H1 (cell line): ENCODE measurements at regions not wholly inside any gene's neighbourhood (a gene's known extent, or its start where the extent isn't known, plus 50 kb on each side); places are given as distances from the start of the nearest gene placed in this dataset.

Experiments used
- CTCF ChIA-PET: fragments of 300-600 bp; sonication (Branson Sonifier 250); formaldehyde crosslinking; loops from one replicate; lab custom pipeline; 2021; ENCODE audit not compliant: partially characterized antibody; lab: Charles Lee
- POLR2A ChIA-PET: fragments of 300-600 bp; sonication (Branson Sonifier 250); formaldehyde crosslinking; loops from one replicate; lab custom pipeline; 2021; ENCODE audit warnings: inconsistent platforms; ENCODE audit not compliant: partially characterized antibody; lab: Charles Lee
- DNase-seq, 2 experiments: peaks; one replicate each; pipeline versions ENCODE4 v3.0.0 to v3.0.0-alpha.2; 2010 to 2022; ENCODE audit warnings: low spot score in 2 of 2, low read depth in 1 of 2, mixed read lengths in 1 of 2
- FAIRE-seq: peaks from 2 replicates; lab custom pipeline; 2011; peaks lifted over from hg19 to GRCh38; lab: Jason Lieb, UNC
- H2AFZ ChIP-seq: 2 replicates; pipeline ENCODE4 v1.8.1; 2012; ENCODE audit warnings: low read length, inconsistent platforms
- H2AK5ac ChIP-seq: 2 replicates; pipeline ENCODE4 v1.6.1; 2013; ENCODE audit warnings: low read depth, low read length
- H2BK120ac ChIP-seq: replicated peaks from 2 replicates; pipeline ENCODE3; 2013; ENCODE audit warnings: low read depth, low read length, inconsistent platforms
- H2BK12ac ChIP-seq: 2 replicates; pipeline ENCODE4 v1.6.1; 2013; ENCODE audit warnings: low read depth, low read length
- H2BK15ac ChIP-seq: 2 replicates; pipeline ENCODE4 v1.6.1; 2013; ENCODE audit warnings: low read length
- H2BK20ac ChIP-seq: 2 replicates; pipeline ENCODE4 v1.6.1; 2013; ENCODE audit warnings: low read length
- H2BK5ac ChIP-seq: 2 replicates; pipeline ENCODE4 v1.6.1; 2013; ENCODE audit warnings: low read depth, low read length
- H3K14ac ChIP-seq: 2 replicates; pipeline ENCODE4 v1.6.1; 2013; ENCODE audit warnings: inconsistent platforms; ENCODE audit not compliant: insufficient read length
- H3K18ac ChIP-seq: 2 replicates; pipeline ENCODE4 v1.6.1; 2013; ENCODE audit warnings: low read length; ENCODE audit errors: extremely low read depth
- H3K23ac ChIP-seq: 2 replicates; pipeline ENCODE4 v1.6.1; 2013; ENCODE audit warnings: inconsistent platforms; ENCODE audit not compliant: insufficient read length
- H3K23me2 ChIP-seq: 2 replicates; pipeline ENCODE4 v1.6.1; 2013; ENCODE audit warnings: low read depth, low read length
- H3K27ac ChIP-seq: 2 replicates; pipeline ENCODE4 v1.6.1; 2011; ENCODE audit warnings: low read depth, low read length, inconsistent platforms
- H3K27me3 ChIP-seq, 4 experiments: replicated peaks in 1 of 4; 1 replicate in 1 of 4; 2 replicates in 3 of 4; pipeline versions ENCODE4 v1.6.1 to v1.8.1; 2011 to 2013; ENCODE audit warnings: low read length in 3 of 4, mild to moderate bottlenecking in 3 of 4, inconsistent platforms in 2 of 4, mixed read lengths in 2 of 4, moderate library complexity in 1 of 4; ENCODE audit not compliant: control insufficient read depth in 3 of 4, insufficient read depth in 3 of 4; ENCODE audit errors: extremely low read depth in 1 of 4
- H3K36me3 ChIP-seq, 4 experiments: 2 replicates each; pipeline versions ENCODE4 v1.6.1 to v1.8.1; 2011 to 2013; ENCODE audit warnings: mild to moderate bottlenecking in 4 of 4, low read length in 3 of 4, moderate library complexity in 2 of 4, control low read depth in 1 of 4, inconsistent platforms in 1 of 4; ENCODE audit not compliant: insufficient read depth in 4 of 4, control insufficient read depth in 2 of 4
- H3K4ac ChIP-seq: replicated peaks from 2 replicates; pipeline ENCODE3; 2013; ENCODE audit warnings: low read length, low read depth, mixed read lengths, inconsistent platforms; ENCODE audit not compliant: insufficient read length
- H3K4me1 ChIP-seq, 4 experiments: replicated peaks in 1 of 4; 1 replicate in 1 of 4; 2 replicates in 3 of 4; pipeline versions ENCODE4 v1.6.1 to v1.8.1; 2011 to 2013; ENCODE audit warnings: low read length in 3 of 4, inconsistent platforms in 2 of 4, mixed read lengths in 1 of 4; ENCODE audit not compliant: insufficient read depth in 4 of 4, control insufficient read depth in 3 of 4
- H3K4me2 ChIP-seq, 2 experiments: 2 replicates each; pipeline versions ENCODE4 v1.6.1 to v1.8.1; 2011 to 2013; ENCODE audit warnings: low read depth in 2 of 2, low read length in 2 of 2, control low read depth in 1 of 2, inconsistent platforms in 1 of 2, mild to moderate bottlenecking in 1 of 2; ENCODE audit not compliant: insufficient read depth in 1 of 2
- H3K4me3 ChIP-seq, 4 experiments: fragments of 200-600, 300-600 bp in 1 of 4; sonication (generic), shearing (Covaris generic), sonication (Bioruptor Twin) in 1 of 4; 2 replicates each; pipeline versions ENCODE4 v1.5.1 to v1.8.1; 2011 to 2016; ENCODE audit warnings: low read length in 4 of 4, low read depth in 3 of 4, control low read depth in 2 of 4, inconsistent platforms in 2 of 4, mild to moderate bottlenecking in 2 of 4, mixed read lengths in 1 of 4, moderate library complexity in 1 of 4; ENCODE audit not compliant: insufficient read depth in 2 of 4; ENCODE audit errors: extremely low read depth in 1 of 4
- H3K56ac ChIP-seq: replicated peaks from 2 replicates; pipeline ENCODE3; 2013; ENCODE audit warnings: low read depth, mild to moderate bottlenecking, mixed read lengths, low read length, inconsistent platforms; ENCODE audit not compliant: insufficient read length
- H3K79me1 ChIP-seq: 2 replicates; pipeline ENCODE4 v1.6.1; 2013; ENCODE audit warnings: low read depth, low read length, control low read depth
- H3K79me2 ChIP-seq, 2 experiments: 2 replicates each; pipeline versions ENCODE4 v1.6.1 to v1.8.1; 2012 to 2013; ENCODE audit warnings: low read length in 2 of 2, mild to moderate bottlenecking in 2 of 2, inconsistent platforms in 1 of 2; ENCODE audit not compliant: insufficient read depth in 2 of 2, control insufficient read depth in 1 of 2
- H3K9ac ChIP-seq, 4 experiments: replicated peaks in 1 of 4; 1 replicate in 1 of 4; 2 replicates in 3 of 4; pipeline versions ENCODE4 v1.6.1 to v1.8.1; 2011 to 2013; ENCODE audit warnings: low read depth in 3 of 4, low read length in 3 of 4, control low read depth in 2 of 4, mild to moderate bottlenecking in 2 of 4, moderate library complexity in 2 of 4, inconsistent platforms in 1 of 4; ENCODE audit errors: extremely low read depth in 1 of 4
- H3K9me3 ChIP-seq, 2 experiments: 2 replicates each; pipeline versions ENCODE4 v1.6.1 to v1.8.1; 2012 to 2013; ENCODE audit warnings: mild to moderate bottlenecking in 2 of 2, moderate library complexity in 2 of 2, control low read depth in 1 of 2, inconsistent platforms in 1 of 2, low read depth in 1 of 2, low read length in 1 of 2, mixed read lengths in 1 of 2; ENCODE audit not compliant: insufficient read depth in 2 of 2
- H4K20me1 ChIP-seq, 2 experiments: replicated peaks in 1 of 2; 2 replicates each; pipeline versions ENCODE3 to v1.8.1; 2011 to 2013; ENCODE audit warnings: inconsistent platforms in 2 of 2, low read length in 2 of 2, mild to moderate bottlenecking in 1 of 2; ENCODE audit not compliant: insufficient read depth in 2 of 2, control insufficient read depth in 1 of 2
- H4K5ac ChIP-seq: 2 replicates; pipeline ENCODE4 v1.6.1; 2013; ENCODE audit warnings: low read length, low read depth, mixed read lengths, inconsistent platforms; ENCODE audit not compliant: insufficient read length
- H4K8ac ChIP-seq: 2 replicates; pipeline ENCODE4 v1.8.0; 2013; ENCODE audit warnings: mild to moderate bottlenecking, moderate library complexity, low read length, inconsistent platforms; ENCODE audit not compliant: insufficient read depth; ENCODE audit errors: extremely low read depth
- H4K91ac ChIP-seq: replicated peaks from 2 replicates; pipeline ENCODE3; 2013; ENCODE audit warnings: low read length, mixed read lengths, inconsistent platforms; ENCODE audit not compliant: insufficient read length
- BACH1 ChIP-seq: IDR thresholded peaks from 2 replicates; pipeline ENCODE4 v1.6.1; 2012; ENCODE audit warnings: low read length, improper control_type of control experiment
- CHD2 ChIP-seq: IDR thresholded peaks from 2 replicates; pipeline ENCODE4 v1.6.1; 2012; ENCODE audit warnings: low read length, improper control_type of control experiment
- EGR1 ChIP-seq: IDR thresholded peaks from 2 replicates; pipeline ENCODE4 v1.6.1; 2011; ENCODE audit warnings: low read depth, low read length, borderline replicate concordance
- GTF2F1 ChIP-seq: IDR thresholded peaks from 2 replicates; pipeline ENCODE4 v1.6.1; 2012; ENCODE audit warnings: low read depth, low read length, improper control_type of control experiment, borderline replicate concordance
- HDAC2 ChIP-seq, 2 experiments: fragments of 300-600 bp in 1 of 2; sonication (generic) in 1 of 2; IDR thresholded peaks; 2 replicates each; pipeline ENCODE4 v1.6.1; 2011 to 2012; ENCODE audit warnings: low read depth in 2 of 2, low read length in 2 of 2, mild to moderate bottlenecking in 2 of 2, moderate library complexity in 2 of 2, borderline replicate concordance in 1 of 2, inconsistent platforms in 1 of 2
- JUND ChIP-seq: IDR thresholded peaks from 2 replicates; pipeline ENCODE4 v1.6.1; 2011; ENCODE audit warnings: mild to moderate bottlenecking, improper control_type of control experiment, low read length
- POLR2A ChIP-seq, 2 experiments: IDR thresholded peaks; 1 replicate in 1 of 2; 2 replicates in 1 of 2; pipeline ENCODE4 v1.6.1; 2011; ENCODE audit warnings: low read depth in 2 of 2, low read length in 2 of 2, mild to moderate bottlenecking in 2 of 2; ENCODE audit errors: control extremely low read depth in 1 of 2
- RAD21 ChIP-seq, 2 experiments: IDR thresholded peaks in 1 of 2; conservative IDR thresholded peaks in 1 of 2; 2 replicates each; pipeline ENCODE4 v1.6.1; 2011; ENCODE audit warnings: low read depth in 2 of 2, low read length in 2 of 2, improper control_type of control experiment in 1 of 2, inconsistent platforms in 1 of 2, mild to moderate bottlenecking in 1 of 2, moderate library complexity in 1 of 2
- RFX5 ChIP-seq: IDR thresholded peaks from 2 replicates; pipeline ENCODE4 v1.6.1; 2011; ENCODE audit warnings: low read depth, low read length, improper control_type of control experiment, borderline replicate concordance
- RNF2 ChIP-seq: fragments of 200-900, 300-1000 bp; sonication (generic); IDR thresholded peaks from 2 replicates; pipeline ENCODE4 v1.7.1; 2016; ENCODE audit warnings: borderline replicate concordance, low read depth, mild to moderate bottlenecking, antibody characterized with exemption, low read length; ENCODE audit not compliant: poor library complexity, severe bottlenecking; ENCODE audit errors: missing control alignments
- SIX5 ChIP-seq: IDR thresholded peaks from 2 replicates; pipeline ENCODE4 v1.6.1; 2011; ENCODE audit warnings: mild to moderate bottlenecking, low read depth, low read length
- SP2 ChIP-seq: IDR thresholded peaks from 2 replicates; pipeline ENCODE4 v1.6.1; 2012; ENCODE audit warnings: mild to moderate bottlenecking, low read length, inconsistent platforms
- TEAD4 ChIP-seq: IDR thresholded peaks from 2 replicates; pipeline ENCODE4 v1.6.1; 2012; ENCODE audit warnings: low read depth, low read length, inconsistent platforms, mixed read lengths
- WGBS, 2 experiments: shearing (Covaris generic) in 1 of 2; methylation state at CpG; one replicate each; pipeline versions ENCODE4 v1.1.6 to v1.1.7; 2013 to 2015; ENCODE audit warnings: low lambda C conversion rate in 2 of 2, mixed read lengths in 2 of 2, inconsistent platforms in 1 of 2, low coverage in 1 of 2, missing lambda C conversion rate in 1 of 2; ENCODE audit not compliant: insufficient replicate concordance in 2 of 2, insufficient coverage in 1 of 2, insufficient read length in 1 of 2; ENCODE audit errors: extremely low coverage in 1 of 2, missing lambda C conversion rate in 1 of 2; 5-methylcytosine and 5-hydroxymethylcytosine counted together

- no peaks in the 10 kb centered on the region for H3K23me2 ChIP-seq
- CTCF ChIA-PET, result no interaction called here
- no peak overlapping the region for H4K8ac ChIP-seq
- no peak overlapping the region for H2BK20ac ChIP-seq
- H3K9me3 ChIP-seq, result no peaks in the 10 kb centered on the region
- H3K79me2 ChIP-seq, result no peaks in the 10 kb centered on the region
- no peak overlapping the region for H3K18ac ChIP-seq
- DNase-seq, result no peak
- H2AK5ac ChIP-seq, result no peak overlapping the region
- H3K23ac ChIP-seq, result no peak overlapping the region
- H4K91ac ChIP-seq, result no peak overlapping the region
- no peak for FAIRE-seq
- H3K56ac ChIP-seq, result no peak overlapping the region
- no peaks in the 10 kb centered on the region for H4K20me1 ChIP-seq
- H2BK5ac ChIP-seq, result no peak overlapping the region
- no peak overlapping the region for H3K27ac ChIP-seq
- no peak overlapping the region for H3K4ac ChIP-seq
- H2BK15ac ChIP-seq, result no peak overlapping the region
- H3K9ac ChIP-seq, result no peak overlapping the region
- WGBS, 2 experiments, result 85% methylated on average over 1 of the region's 1 CpG; no CpG with 5 or more reads in 1 of the 2 experiments
- H3K27me3 ChIP-seq, result no peaks in the 10 kb centered on the region
- POLR2A ChIA-PET, result no interaction called here
- no peak for TF ChIP-seq POLR2A (IDR thresholded peaks at IDR 0.05; ENCODE audit: control extremely low read depth in 1 of 2, low read depth in 2 of 2, low read length in 2 of 2)
- no peak for TF ChIP-seq BACH1
- TF ChIP-seq RFX5, result no peak
- TF ChIP-seq EGR1, result no peak
- TF ChIP-seq RAD21 (IDR thresholded peaks at IDR 0.05 in 1 of 2, conservative IDR thresholded peaks at IDR 0.05 in 1 of 2; ENCODE audit: low read depth in 2 of 2, low read length in 2 of 2), result no peak
- TF ChIP-seq SP2, result no peak
- TF ChIP-seq SIX5, result no peak
- no peak for TF ChIP-seq TEAD4
- TF ChIP-seq GTF2F1, result no peak
- TF ChIP-seq CHD2, result no peak
- TF ChIP-seq HDAC2 (IDR thresholded peaks at IDR 0.05; ENCODE audit: borderline replicate concordance in 1 of 2, low read depth in 2 of 2, low read length in 2 of 2), result no peak
- TF ChIP-seq JUND, result no peak
- TF ChIP-seq RNF2, result no peak
- no peak overlapping the region for H2BK120ac ChIP-seq
- H3K14ac ChIP-seq, result no peak overlapping the region
- H4K5ac ChIP-seq, result no peak overlapping the region
- H3K4me3 ChIP-seq, result no peak overlapping the region
- no peaks in the 10 kb centered on the region for H3K36me3 ChIP-seq
- no peak overlapping the region for H3K4me2 ChIP-seq
- H3K4me1 ChIP-seq, result no peaks in the 10 kb centered on the region
- H2AFZ ChIP-seq, result no peak overlapping the region
- no peak overlapping the region for H2BK12ac ChIP-seq
- no peaks in the 10 kb centered on the region for H3K79me1 ChIP-seq
These were observed 153.0 kb upstream of the PRPS1L1 start for GRCh38 chr7:18180685-18181084.
